Spleen (tissue), 7 donors: ENCODE measurements at regions not wholly inside any gene's neighbourhood (a gene's known extent, or its start where the extent isn't known, plus 50 kb on each side); places are given as distances from the start of the nearest gene placed in this dataset.

Experiments
- CTCF ChIP-seq, 11 experiments: fragments of 200-600 bp in 7 of 11; fragments of 450-650 bp in 4 of 11; sonication (generic) in 4 of 11; IDR thresholded peaks in 8 of 11; conservative IDR thresholded peaks in 3 of 11; 1 replicate in 7 of 11; 2 replicates in 4 of 11; pipeline versions ENCODE4 v1.4.0 to v1.8.0; 2016 to 2021; ENCODE audit warnings: antibody characterized with exemption in 11 of 11, inconsistent platforms in 4 of 11, mild to moderate bottlenecking in 1 of 11
- POLR2A ChIP-seq, 3 donors: fragments of 450-650 bp; IDR thresholded peaks; one replicate each; pipeline ENCODE4 v1.5.1; 2017; ENCODE audit warnings: antibody characterized with exemption in 3 of 3, mild to moderate bottlenecking in 1 of 3
- POLR2AphosphoS5 ChIP-seq, 3 donors: sonication (generic); formaldehyde crosslinking; IDR thresholded peaks; one replicate each; pipeline ENCODE4 v1.5.1; 2017; ENCODE audit warnings: antibody characterized with exemption in 3 of 3
- donor health status: DM: no; HTN: no; CAD: no; lungs with moderate emphysema.
- donor health status: DM: no; HTN: no; CAD: no.
- donor health status: DM: no; HTN: no; CAD: no.

GRCh38 chr9:74073897-74074296 is 423.2 kb upstream of the RORB start:
- TF ChIP-seq CTCF (IDR thresholded peaks at IDR 0.05 in 8 of 11, conservative IDR thresholded peaks at IDR 0.05 in 3 of 11) (no peak), POLR2A (IDR thresholded peaks at IDR 0.05) (no peak), POLR2AphosphoS5 (IDR thresholded peaks at IDR 0.05) (no peak)
